Uterus (tissue), 2 donors: ENCODE measurements at regions not wholly inside any gene's neighbourhood (a gene's known extent, or its start where the extent isn't known, plus 50 kb on each side); places are given as distances from the start of the nearest gene placed in this dataset.

ENCODE experiments used
- POLR2A ChIP-seq, 2 donors: fragments of 450-650 bp; IDR thresholded peaks; one replicate each; pipeline ENCODE4 v1.6.1; 2016; ENCODE audit warnings: antibody characterized with exemption in 2 of 2, mild to moderate bottlenecking in 1 of 2, moderate library complexity in 1 of 2
- TF ChIP-seq, protein P1 (sequence below), 4 experiments: fragments of 200-600 bp in 2 of 4; fragments of 450-650 bp in 2 of 4; sonication (generic) in 2 of 4; IDR thresholded peaks; one replicate each; pipeline ENCODE4 v1.5.1; 2016 to 2019; ENCODE audit warnings: antibody characterized with exemption in 4 of 4, mild to moderate bottlenecking in 2 of 4, moderate library complexity in 1 of 4

DNA sequence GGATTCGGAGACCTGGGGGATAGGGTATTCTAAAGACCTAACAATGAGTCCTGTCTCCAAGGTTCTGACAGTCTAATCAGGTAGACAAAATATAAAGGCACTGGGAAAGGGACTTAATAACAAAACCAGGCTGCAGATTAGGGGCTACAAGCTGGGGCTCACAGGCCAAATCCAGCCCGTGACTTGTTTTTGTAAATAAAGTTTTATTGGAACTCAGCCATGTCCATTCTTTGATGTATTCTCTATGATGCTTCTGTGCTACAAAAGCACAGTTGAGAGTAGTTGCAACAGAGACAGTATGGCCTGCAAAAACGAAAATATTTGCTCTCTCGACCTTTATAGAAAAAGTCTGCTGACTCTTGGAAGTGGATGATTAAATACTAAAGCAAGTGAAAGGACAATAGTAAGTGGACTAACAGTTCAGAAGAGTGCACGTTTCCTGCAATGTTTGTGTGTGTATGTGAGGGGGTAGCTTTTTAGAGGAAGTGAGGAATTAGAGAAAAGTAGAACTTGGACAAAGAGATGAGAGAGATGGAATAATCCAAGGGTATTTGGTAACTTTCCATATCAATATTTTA is 115.4 kb upstream of the ZFHX3 start:
- TF ChIP-seq, protein P1, sequence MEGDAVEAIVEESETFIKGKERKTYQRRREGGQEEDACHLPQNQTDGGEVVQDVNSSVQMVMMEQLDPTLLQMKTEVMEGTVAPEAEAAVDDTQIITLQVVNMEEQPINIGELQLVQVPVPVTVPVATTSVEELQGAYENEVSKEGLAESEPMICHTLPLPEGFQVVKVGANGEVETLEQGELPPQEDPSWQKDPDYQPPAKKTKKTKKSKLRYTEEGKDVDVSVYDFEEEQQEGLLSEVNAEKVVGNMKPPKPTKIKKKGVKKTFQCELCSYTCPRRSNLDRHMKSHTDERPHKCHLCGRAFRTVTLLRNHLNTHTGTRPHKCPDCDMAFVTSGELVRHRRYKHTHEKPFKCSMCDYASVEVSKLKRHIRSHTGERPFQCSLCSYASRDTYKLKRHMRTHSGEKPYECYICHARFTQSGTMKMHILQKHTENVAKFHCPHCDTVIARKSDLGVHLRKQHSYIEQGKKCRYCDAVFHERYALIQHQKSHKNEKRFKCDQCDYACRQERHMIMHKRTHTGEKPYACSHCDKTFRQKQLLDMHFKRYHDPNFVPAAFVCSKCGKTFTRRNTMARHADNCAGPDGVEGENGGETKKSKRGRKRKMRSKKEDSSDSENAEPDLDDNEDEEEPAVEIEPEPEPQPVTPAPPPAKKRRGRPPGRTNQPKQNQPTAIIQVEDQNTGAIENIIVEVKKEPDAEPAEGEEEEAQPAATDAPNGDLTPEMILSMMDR (IDR thresholded peaks at IDR 0.05), result no peak
- no peak for TF ChIP-seq POLR2A (IDR thresholded peaks at IDR 0.05)
